GM06990 (cell line): ENCODE measurements at regions not wholly inside any gene's neighbourhood (a gene's known extent, or its start where the extent isn't known, plus 50 kb on each side); places are given as distances from the start of the nearest gene placed in this dataset.

ENCODE experiments used
- DNase-seq: peaks from one replicate; pipeline ENCODE4 v3.0.0-alpha.2; 2011; ENCODE audit not compliant: insufficient read length; ENCODE audit errors: extremely low read depth
- H3K27me3 ChIP-seq: replicated peaks from 2 replicates; pipeline ENCODE4 v1.6.0; 2011; ENCODE audit warnings: low read length; ENCODE audit not compliant: control insufficient read depth, insufficient read depth
- H3K36me3 ChIP-seq: 2 replicates; pipeline ENCODE4 v1.5.1; 2011; ENCODE audit warnings: low read length; ENCODE audit not compliant: control insufficient read depth, insufficient read depth
- H3K4me3 ChIP-seq: replicated peaks from 2 replicates; pipeline ENCODE4 v1.5.1; 2011; ENCODE audit warnings: low read depth, mild to moderate bottlenecking, control low read depth, low read length
- TF ChIP-seq, protein P1 (sequence below): IDR thresholded peaks from 2 replicates; pipeline ENCODE4 v1.5.1; 2011; ENCODE audit warnings: low read length, control low read depth, mild to moderate bottlenecking, inconsistent platforms; ENCODE audit not compliant: insufficient read depth, poor library complexity, severe bottlenecking

DNA sequence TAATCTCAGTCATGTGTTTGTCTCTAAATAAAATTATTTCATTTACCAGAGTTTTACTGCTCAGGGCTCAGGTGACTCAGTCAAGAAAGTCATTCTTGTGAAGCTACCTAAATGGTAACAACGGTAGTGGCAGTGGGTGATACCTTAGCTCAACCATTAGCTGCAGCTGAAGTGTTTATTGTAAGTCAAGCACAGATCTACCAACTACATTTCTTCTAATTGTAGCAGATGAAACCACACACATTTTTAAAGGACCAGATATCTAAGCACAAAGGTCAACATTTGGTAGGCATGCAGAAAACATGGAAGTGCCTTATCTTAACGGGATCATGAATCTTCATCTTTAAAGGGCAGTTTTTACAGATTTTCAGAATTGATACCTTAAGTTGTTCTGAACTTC, 79.1 kb downstream of the FAT4 start:
- TF ChIP-seq, protein P1, sequence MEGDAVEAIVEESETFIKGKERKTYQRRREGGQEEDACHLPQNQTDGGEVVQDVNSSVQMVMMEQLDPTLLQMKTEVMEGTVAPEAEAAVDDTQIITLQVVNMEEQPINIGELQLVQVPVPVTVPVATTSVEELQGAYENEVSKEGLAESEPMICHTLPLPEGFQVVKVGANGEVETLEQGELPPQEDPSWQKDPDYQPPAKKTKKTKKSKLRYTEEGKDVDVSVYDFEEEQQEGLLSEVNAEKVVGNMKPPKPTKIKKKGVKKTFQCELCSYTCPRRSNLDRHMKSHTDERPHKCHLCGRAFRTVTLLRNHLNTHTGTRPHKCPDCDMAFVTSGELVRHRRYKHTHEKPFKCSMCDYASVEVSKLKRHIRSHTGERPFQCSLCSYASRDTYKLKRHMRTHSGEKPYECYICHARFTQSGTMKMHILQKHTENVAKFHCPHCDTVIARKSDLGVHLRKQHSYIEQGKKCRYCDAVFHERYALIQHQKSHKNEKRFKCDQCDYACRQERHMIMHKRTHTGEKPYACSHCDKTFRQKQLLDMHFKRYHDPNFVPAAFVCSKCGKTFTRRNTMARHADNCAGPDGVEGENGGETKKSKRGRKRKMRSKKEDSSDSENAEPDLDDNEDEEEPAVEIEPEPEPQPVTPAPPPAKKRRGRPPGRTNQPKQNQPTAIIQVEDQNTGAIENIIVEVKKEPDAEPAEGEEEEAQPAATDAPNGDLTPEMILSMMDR: no peak
- Histone ChIP-seq H3K36me3 (no peaks in the 10 kb centered on the region), H3K4me3 (no peak overlapping the region), H3K27me3 (no peaks in the 10 kb centered on the region)
- no peak for DNase-seq

DNA sequence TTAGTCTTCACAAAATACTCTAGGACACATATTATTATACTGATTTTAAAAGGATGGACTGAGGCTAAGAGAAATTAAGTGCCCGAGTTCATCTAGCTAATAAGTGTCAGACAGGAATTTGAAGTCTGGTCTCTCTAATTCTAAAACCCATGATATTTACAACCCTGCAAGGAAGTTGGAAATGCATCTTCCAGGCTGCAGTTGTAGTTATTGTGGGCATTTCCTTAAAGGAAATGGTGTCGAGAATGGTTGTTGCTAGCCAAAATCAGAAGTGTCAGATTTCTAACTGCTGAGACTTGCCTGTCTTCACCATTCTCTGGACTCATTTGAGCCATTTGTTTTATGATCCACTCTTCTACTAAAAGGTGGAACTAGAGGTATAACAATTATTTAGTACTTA, 82.5 kb downstream of the FAT4 start:
- no peaks in the 10 kb centered on the region for H3K27me3 ChIP-seq
- TF ChIP-seq, protein P1: no peak

DNA sequence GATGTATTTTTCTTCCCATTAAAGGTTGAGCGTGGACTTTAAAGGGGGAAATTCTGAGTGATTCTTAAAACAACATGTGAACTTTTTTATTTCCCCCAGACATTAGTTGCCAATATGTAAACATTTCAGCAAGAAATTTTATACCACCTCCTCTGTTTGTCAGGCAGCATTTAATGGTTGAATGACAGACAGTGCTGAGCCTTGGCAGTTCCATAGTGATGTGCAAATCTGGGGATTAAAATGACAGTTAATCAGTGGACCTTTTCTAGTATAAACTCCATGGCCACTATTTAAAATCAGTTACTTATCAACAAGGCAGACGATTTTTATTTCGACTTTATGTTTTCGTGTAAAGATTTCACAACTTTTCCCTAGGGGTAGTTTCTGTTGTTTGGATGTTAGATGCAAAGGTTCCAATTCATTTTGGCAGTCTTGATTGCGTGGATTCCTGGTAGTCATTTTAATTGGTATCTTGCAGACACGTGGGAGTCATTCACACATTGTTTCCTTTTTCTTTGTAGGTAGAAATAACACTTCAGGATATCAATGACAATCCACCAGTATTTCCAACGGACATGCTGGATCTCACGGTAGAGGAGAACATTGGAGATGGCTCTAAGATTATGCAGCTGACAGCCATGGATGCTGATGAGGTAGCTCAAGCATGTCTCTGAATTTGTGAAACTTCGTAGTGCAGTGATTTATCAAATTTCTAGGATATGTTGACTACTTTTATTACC, 83.7 kb downstream of the FAT4 start:
- no peaks in the 10 kb centered on the region for H3K27me3 ChIP-seq
- no peak for DNase-seq
- H3K36me3 ChIP-seq: no peaks in the 10 kb centered on the region
- H3K4me3 ChIP-seq: no peak overlapping the region
- TF ChIP-seq, protein P1: no peak

More for the DNA sequence above, 82.5 kb downstream of the FAT4 start:
- Histone ChIP-seq H3K4me3 (no peak overlapping the region), H3K36me3 (no peaks in the 10 kb centered on the region)
- no peak for DNase-seq

DNA sequence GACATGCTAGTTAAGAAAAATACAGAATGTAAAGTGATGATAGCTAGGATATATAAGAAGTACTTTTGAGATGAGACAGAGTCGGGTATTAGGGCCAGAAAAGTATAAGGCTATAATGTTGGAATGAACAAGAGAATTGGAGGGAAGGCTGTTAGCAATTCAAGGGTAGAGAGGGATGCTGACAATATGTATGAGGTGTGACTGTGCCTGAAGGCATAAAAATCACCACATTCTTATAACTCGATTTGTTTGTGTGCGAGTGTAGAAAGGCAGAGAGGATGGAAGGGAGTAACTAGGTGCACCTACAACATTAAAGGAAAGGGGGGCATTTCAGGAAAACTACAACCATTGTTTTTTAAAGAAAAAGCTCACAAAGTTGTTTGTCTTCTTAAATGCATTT, 86.0 kb downstream of the FAT4 start:
- Histone ChIP-seq H3K4me3 (no peak overlapping the region), H3K36me3 (no peaks in the 10 kb centered on the region), H3K27me3 (no peaks in the 10 kb centered on the region)
- DNase-seq: no peak
- TF ChIP-seq, protein P1: no peak

DNA sequence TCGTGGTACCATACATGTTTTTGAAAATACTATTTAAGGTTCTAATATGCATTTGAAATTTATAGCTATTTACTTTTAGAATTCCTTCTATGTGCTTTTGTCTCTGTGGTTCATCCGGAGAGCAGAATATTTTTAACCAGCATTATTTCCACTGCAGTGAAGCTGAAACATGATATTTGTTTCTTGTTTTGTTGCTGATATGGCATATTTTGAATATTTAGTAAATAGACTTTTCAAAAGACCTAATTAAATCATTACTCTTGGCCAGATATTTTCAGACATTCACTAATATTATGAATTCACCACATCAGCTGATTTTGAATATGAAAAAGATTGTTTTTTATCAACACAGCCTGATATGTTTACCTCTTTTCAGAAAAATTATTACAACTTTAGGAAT, 87.0 kb downstream of the FAT4 start:
- no peaks in the 10 kb centered on the region for H3K36me3 ChIP-seq
- H3K4me3 ChIP-seq: no peak overlapping the region
- TF ChIP-seq, protein P1: no peak
- no peaks in the 10 kb centered on the region for H3K27me3 ChIP-seq
- no peak for DNase-seq

DNA sequence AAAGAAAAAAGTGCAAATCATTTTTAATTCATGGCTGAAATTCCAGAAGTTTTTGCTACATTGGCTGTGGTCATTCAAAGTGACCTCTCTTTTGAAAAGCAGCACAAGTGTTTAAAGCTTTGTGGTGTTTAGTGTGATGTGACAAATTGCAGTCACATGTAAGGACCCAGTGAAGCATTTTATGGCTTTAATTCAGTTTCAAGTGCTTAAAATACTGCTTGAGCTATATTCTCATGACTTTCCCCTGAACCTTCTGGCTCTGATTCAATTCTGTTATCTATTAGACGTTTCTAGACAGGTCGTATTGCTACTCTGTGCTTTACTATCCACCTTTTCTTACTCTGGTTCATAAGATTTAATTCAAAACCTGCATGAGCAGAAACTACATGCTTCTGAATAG, 105.8 kb downstream of the FAT4 start:
- DNase-seq: no peak
- H3K36me3 ChIP-seq: no peaks in the 10 kb centered on the region
- TF ChIP-seq, protein P1: no peak
- no peak overlapping the region for H3K4me3 ChIP-seq
- no peaks in the 10 kb centered on the region for H3K27me3 ChIP-seq
